ENCODE measurements at regions not wholly inside any gene's neighbourhood (a gene's known extent, or its start where the extent isn't known, plus 50 kb on each side); places are given as distances from the start of the nearest gene placed in this dataset.
"Not testable (repeated sequence)": the region's sequence is repeated elsewhere in the genome, so short reads cannot be mapped to it uniquely, and the experiment has no call there.

- not testable (repeated sequence) for TF ChIP-seq ZFX (IDR thresholded peaks at IDR 0.05); CTCF (conservative IDR thresholded peaks at IDR 0.05)
Observed at GRCh38 chr20:54788260-54788659, 312.9 kb downstream of the DOK5 start.
